Effector memory CD8-positive, alpha-beta T cell (primary cell): ENCODE measurements at regions not wholly inside any gene's neighbourhood (a gene's known extent, or its start where the extent isn't known, plus 50 kb on each side); places are given as distances from the start of the nearest gene placed in this dataset.
"Not testable (repeated sequence)": the region's sequence is repeated elsewhere in the genome, so short reads cannot be mapped to it uniquely, and the experiment has no call there.

Experiments
- ATAC-seq: fragments of 150-1000 bp; cut with Tn5 transposase; replicated peaks from 2 replicates; pipeline ENCODE4 v1.10.0; 2021; ENCODE audit warnings: mild to moderate bottlenecking, moderate library complexity
- DNase-seq, 3 experiments: peaks; one replicate each; pipeline ENCODE4 v3.0.0; 2021
- H3K27ac Mint-ChIP-seq, 2 donors: one replicate each; pipeline ENCODE4 v1.8.0; 2022; ENCODE audit warnings: mild to moderate bottlenecking in 2 of 2, mixed read lengths in 2 of 2, moderate library complexity in 2 of 2
- H3K27me3 Mint-ChIP-seq, 2 donors: one replicate each; pipeline ENCODE4 v1.8.0; 2022; ENCODE audit warnings: mixed read lengths in 2 of 2
- H3K36me3 Mint-ChIP-seq: one replicate; pipeline ENCODE4 v1.8.0; 2022; ENCODE audit warnings: mild to moderate bottlenecking, moderate library complexity, mixed read lengths; ENCODE audit not compliant: insufficient read depth
- H3K4me1 Mint-ChIP-seq, 2 donors: one replicate each; pipeline ENCODE4 v1.8.0; 2022; ENCODE audit warnings: low read depth in 2 of 2, mixed read lengths in 2 of 2
- H3K4me3 Mint-ChIP-seq, 2 donors: one replicate each; pipeline ENCODE4 v1.8.0; 2022; ENCODE audit warnings: mild to moderate bottlenecking in 2 of 2, mixed read lengths in 2 of 2, moderate library complexity in 2 of 2
- H3K9me3 Mint-ChIP-seq, 2 donors: one replicate each; pipeline ENCODE4 v1.8.0; 2022; ENCODE audit warnings: mixed read lengths in 2 of 2

- H3K27me3 Mint-ChIP-seq: peaks cover 53 to 84% of the 10 kb centered on the region in 2 donors
- no peak overlapping the region for H3K27ac Mint-ChIP-seq
- H3K4me3 Mint-ChIP-seq: no peak overlapping the region
- DNase-seq (no peak), ATAC-seq (no peak)
- H3K36me3 Mint-ChIP-seq: no peaks in the 10 kb centered on the region
- no peaks in the 10 kb centered on the region for H3K4me1 Mint-ChIP-seq
- no peaks in the 10 kb centered on the region for H3K9me3 Mint-ChIP-seq
Observed at GRCh38 chr3:127068871-127069270, 86.0 kb downstream of the PLXNA1 start.

- Mint-ChIP-seq H3K27me3 (peaks cover 51 to 73% of the 10 kb centered on the region in 2 donors), H3K27ac (no peak overlapping the region), H3K4me1 (peaks cover 0 to 2% of the 10 kb centered on the region in 2 donors), H3K36me3 (no peaks in the 10 kb centered on the region), H3K9me3 (no peaks in the 10 kb centered on the region), H3K4me3 (no peak overlapping the region)
- no peak for DNase-seq
- ATAC-seq: no peak
Observed at GRCh38 chr3:127069814-127070440, 87.0 kb downstream of the PLXNA1 start.

DNA sequence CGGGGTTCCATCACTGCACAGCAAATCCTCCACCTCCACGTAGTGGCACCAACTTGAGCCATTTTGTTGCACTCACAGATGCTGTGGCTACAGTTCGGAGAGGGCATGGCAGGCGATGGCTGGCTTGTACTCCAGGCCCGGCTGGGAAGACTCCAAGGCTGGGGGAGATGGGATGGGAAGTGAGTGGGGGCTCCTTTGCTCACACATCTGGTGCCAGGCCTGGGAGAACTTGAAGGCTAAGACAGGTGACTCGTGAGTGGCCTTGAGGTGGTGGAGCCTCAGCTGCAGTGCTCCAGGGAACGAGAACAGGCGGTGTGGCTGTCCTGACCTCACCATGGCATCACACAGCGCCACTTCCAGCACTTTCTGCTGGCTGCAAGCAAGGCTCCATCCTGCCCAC lies 87.9 kb downstream of the PLXNA1 start:
- Mint-ChIP-seq H3K27me3 (peaks cover 43 to 65% of the 10 kb centered on the region in 2 donors), H3K36me3 (no peaks in the 10 kb centered on the region), H3K9me3 (no peaks in the 10 kb centered on the region), H3K27ac (no peak overlapping the region), H3K4me3 (no peak overlapping the region), H3K4me1 (peaks cover 0 to 4% of the 10 kb centered on the region in 2 donors)
- no peak for ATAC-seq
- DNase-seq: no peak

- DNase-seq: no peak
- H3K9me3 Mint-ChIP-seq: no peaks in the 10 kb centered on the region
- H3K4me3 Mint-ChIP-seq: no peak overlapping the region
- ATAC-seq: no peak
- peaks cover 0 to 4% of the 10 kb centered on the region in 2 donors for H3K4me1 Mint-ChIP-seq
- H3K36me3 Mint-ChIP-seq: no peaks in the 10 kb centered on the region
- no peak overlapping the region for H3K27ac Mint-ChIP-seq
- H3K27me3 Mint-ChIP-seq: peaks cover 35 to 57% of the 10 kb centered on the region in 2 donors
Observed at GRCh38 chr3:127071597-127072001, 88.7 kb downstream of the PLXNA1 start.

DNA sequence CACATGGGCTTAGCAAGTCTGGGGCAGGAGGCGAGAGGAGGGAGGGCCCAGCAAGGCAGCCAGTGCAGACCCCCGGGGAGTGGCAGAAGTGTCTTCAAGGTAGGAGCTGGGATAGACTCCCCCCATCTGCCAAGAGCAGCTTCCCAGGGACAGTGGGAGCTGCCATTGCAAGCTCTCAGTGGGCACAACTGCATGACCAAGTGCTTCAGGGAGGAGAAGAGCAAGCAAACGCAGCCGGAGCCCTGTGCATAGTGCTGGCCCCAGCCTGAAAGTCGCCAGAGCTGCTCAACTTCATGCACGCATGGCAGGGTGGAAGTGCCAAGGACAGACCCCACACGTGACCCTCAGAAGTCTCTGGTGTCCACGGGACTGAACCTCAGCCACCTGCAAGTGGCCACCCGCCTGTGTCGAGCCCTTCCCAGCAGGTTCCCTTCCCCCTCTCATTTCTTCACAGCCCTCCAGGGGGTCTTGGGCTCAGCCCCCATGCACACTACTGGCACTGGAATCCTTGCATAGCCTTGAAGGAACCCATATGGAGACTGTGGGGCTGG lies 89.4 kb downstream of the PLXNA1 start:
- DNase-seq (no peak), ATAC-seq (no peak)
- H3K27ac Mint-ChIP-seq: no peak overlapping the region
- peaks cover 0 to 4% of the 10 kb centered on the region in 2 donors for H3K4me1 Mint-ChIP-seq
- H3K36me3 Mint-ChIP-seq: no peaks in the 10 kb centered on the region
- no peak overlapping the region for H3K4me3 Mint-ChIP-seq
- no peaks in the 10 kb centered on the region for H3K9me3 Mint-ChIP-seq
- H3K27me3 Mint-ChIP-seq: peaks cover 29 to 50% of the 10 kb centered on the region in 2 donors

- Mint-ChIP-seq H3K4me3 (no peak overlapping the region), H3K27me3 (peaks cover 21 to 41% of the 10 kb centered on the region in 2 donors), H3K36me3 (no peaks in the 10 kb centered on the region), H3K27ac (no peak overlapping the region), H3K4me1 (peaks cover 0 to 4% of the 10 kb centered on the region in 2 donors), H3K9me3 (no peaks in the 10 kb centered on the region)
- no peak for DNase-seq
- ATAC-seq: no peak
Observed at GRCh38 chr3:127072971-127073783, 90.3 kb downstream of the PLXNA1 start.

DNA sequence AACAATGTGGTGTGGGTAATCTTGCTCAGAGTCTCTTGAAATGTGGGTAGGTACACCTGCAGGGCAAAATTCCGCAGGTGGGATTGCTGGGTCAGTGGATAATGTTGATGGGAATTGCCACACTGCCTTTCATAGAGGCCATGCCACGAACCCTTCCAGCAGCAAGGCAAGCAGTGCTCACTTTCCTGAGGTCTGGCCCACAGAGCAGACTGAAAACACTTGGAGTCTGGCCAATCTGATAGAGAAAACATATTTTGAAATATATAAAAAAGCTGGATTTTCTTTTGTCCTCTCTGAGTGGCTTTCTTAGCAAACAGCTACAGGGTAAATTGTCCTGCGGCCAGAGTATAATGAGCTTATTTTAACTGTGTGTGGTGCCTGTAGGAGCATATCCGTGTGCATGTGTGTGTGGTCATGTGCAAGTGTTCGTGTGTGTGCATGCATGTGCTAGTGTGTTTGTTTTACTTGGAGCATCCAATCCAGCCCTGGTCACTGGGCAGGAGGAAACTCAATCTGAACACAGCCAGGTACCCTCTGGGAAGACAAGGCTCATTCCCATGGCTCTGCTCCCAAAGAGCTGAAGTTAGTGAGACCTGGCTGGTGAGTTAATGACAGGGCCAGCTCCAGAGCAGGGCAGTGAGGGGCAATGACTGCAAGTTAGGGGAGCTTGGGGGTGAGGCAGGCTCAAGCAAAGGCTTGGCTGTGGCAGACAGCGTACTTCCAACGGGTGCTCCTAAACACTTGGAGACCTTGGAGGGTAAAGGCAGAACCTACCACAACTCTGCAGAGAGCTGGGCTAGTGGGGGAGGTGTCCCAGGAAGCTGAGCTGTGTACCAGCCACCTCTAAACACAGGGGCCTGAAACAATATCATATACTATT lies 91.3 kb downstream of the PLXNA1 start:
- H3K9me3 Mint-ChIP-seq: no peaks in the 10 kb centered on the region
- peaks cover 0 to 4% of the 10 kb centered on the region in 2 donors for H3K4me1 Mint-ChIP-seq
- peak overlapping the region in 1 of 2 donors; percentile 7 for H3K27ac Mint-ChIP-seq
- no peaks in the 10 kb centered on the region for H3K36me3 Mint-ChIP-seq
- peaks cover 16 to 31% of the 10 kb centered on the region in 2 donors for H3K27me3 Mint-ChIP-seq
- no peak overlapping the region for H3K4me3 Mint-ChIP-seq
- DNase-seq: no peak
- no peak for ATAC-seq

DNA sequence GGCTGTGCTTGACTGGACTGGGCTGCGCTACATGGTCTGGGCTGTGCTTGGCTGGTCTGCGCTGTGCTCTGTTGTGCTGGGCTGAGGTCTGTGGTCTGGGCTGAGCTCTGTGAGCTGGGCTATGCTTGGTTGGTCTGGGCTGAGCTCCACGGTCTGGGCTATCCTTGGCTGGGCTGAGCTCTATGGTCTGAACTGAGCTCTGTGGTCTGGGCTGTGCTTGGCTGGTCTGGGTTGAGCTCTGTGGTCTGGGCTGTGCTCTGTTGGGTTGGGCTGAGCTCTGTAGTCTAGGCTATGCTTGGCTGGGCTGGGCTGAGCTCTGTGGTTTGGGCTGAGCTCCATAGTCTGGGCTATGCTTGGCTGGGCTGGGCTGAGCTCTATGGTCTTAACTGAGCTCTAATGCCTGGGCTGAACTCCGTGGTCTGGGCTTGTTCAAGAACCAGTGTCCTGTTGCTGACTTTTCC lies 92.0 kb downstream of the PLXNA1 start:
- Mint-ChIP-seq H3K4me1 (peaks cover 0 to 4% of the 10 kb centered on the region in 2 donors), H3K36me3 (no peaks in the 10 kb centered on the region), H3K27ac (peak overlapping the region in 1 of 2 donors; percentile 7), H3K9me3 (no peaks in the 10 kb centered on the region), H3K27me3 (peaks cover 13 to 30% of the 10 kb centered on the region in 2 donors), H3K4me3 (no peak overlapping the region)
- ATAC-seq (peak; percentile 12), DNase-seq (no peak)

DNA sequence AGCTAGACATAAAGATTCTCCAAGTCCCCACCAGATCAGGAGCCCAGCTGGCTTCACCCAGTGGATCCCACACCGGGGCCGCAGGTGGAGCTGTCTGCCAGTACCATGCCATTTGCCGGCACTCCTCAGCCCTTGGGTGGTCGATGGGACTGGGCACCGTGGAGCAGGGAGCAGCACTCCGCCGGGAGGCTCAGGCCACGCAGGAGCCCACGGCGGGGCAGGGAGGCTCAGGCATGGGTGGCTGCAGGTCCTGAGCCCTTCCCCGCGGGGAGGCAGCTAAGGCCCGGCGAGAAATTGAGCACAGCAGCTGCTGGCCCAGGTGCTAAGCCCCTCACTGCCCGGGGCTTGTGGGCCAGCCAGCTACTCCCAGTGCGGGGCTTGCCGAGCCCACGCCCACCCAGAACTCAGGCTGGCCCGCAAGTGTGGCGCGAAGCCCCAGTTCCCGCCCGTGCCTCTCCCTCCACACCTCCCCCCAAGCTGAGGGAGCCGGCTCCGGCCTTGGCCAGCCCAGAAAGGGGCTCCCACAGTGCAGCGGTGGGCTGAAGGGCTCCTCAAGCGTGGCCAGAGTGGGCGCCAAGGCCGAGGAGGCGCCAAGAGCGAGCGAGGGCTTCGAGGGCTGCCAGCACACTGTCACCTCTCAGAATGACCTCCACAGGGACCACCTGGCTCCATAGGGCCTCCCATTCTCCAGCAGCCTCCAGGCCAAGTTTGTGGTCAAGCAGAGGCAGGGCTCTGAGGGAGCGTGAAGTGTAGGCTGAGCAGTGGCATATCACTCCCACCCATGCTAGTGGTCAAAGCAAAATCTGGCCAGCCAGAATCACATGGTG lies 93.5 kb downstream of the PLXNA1 start:
- not testable (repeated sequence) for H3K36me3 Mint-ChIP-seq, H3K27ac Mint-ChIP-seq, H3K4me3 Mint-ChIP-seq, ATAC-seq, DNase-seq, H3K4me1 Mint-ChIP-seq, H3K9me3 Mint-ChIP-seq
- H3K27me3 Mint-ChIP-seq: peaks cover 14 to 30% of the 10 kb centered on the region in 2 donors

- DNase-seq: no peak
- H3K36me3 Mint-ChIP-seq: no peaks in the 10 kb centered on the region
- H3K4me1 Mint-ChIP-seq: peaks cover 2 to 4% of the 10 kb centered on the region in 2 donors
- no peak overlapping the region for H3K27ac Mint-ChIP-seq
- ATAC-seq: no peak
- H3K27me3 Mint-ChIP-seq: peaks cover 11 to 28% of the 10 kb centered on the region in 2 donors
- H3K4me3 Mint-ChIP-seq: no peak overlapping the region
- H3K9me3 Mint-ChIP-seq: no peaks in the 10 kb centered on the region
Observed at GRCh38 chr3:127077068-127077467, 94.2 kb downstream of the PLXNA1 start.

DNA sequence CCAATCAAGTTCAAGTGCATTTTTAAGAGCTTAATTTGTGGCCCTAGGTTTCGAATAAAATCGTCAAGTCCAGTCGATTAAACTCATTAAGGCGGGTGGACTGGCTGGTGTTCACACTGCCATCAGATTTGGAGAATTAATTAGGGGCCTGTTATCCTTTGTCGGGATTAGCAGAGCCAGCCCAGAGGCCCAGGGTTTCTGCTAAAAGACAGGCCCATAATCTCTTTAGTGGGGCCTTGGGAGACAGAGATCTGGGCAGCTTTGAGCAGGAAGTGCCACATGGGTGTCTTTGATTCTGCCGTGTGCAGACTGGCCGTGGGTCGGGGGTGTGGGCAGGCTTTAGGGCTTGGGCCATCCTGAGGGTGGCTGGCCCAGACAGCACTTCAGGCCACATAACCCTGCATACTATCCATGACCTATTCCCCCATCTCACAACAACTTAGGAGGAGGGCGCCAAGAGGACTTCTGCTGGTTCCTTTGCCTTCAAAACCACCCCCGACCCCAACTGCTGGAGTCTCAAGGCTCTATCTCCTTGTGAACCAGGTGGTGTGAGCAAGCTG lies 94.7 kb downstream of the PLXNA1 start:
- Mint-ChIP-seq H3K27me3 (peaks cover 11 to 23% of the 10 kb centered on the region in 2 donors), H3K4me1 (peaks cover 2 to 4% of the 10 kb centered on the region in 2 donors), H3K4me3 (no peak overlapping the region), H3K9me3 (no peaks in the 10 kb centered on the region), H3K36me3 (no peaks in the 10 kb centered on the region), H3K27ac (no peak overlapping the region)
- no peak for DNase-seq
- ATAC-seq: no peak

DNA sequence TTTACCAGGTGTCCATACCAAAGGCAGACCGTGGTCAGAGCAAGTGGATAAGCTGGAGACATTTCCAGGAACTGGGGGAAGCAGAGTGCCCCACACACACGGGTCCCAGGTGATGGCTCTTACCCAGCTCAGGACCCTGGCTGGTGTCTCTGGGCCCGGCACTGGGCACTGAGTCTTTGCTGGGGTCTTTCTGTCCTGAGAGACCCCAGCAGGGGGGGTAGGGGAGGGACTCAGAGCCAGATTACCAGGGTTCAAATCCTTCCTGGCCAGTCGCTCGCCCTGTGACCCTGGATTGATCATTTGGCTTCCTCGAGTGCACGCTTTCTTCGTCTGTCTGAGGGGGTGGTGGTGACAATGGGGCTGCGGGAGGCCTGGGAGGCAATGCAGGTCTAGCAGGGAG lies 95.7 kb downstream of the PLXNA1 start:
- no peaks in the 10 kb centered on the region for H3K36me3 Mint-ChIP-seq
- no peak overlapping the region for H3K27ac Mint-ChIP-seq
- ATAC-seq (no peak), DNase-seq (no peak)
- no peak overlapping the region for H3K4me3 Mint-ChIP-seq
- peaks cover 11 to 17% of the 10 kb centered on the region in 2 donors for H3K27me3 Mint-ChIP-seq
- peaks cover 2 to 4% of the 10 kb centered on the region in 2 donors for H3K4me1 Mint-ChIP-seq
- no peaks in the 10 kb centered on the region for H3K9me3 Mint-ChIP-seq
